ENCODE measurements at regions not wholly inside any gene's neighbourhood (a gene's known extent, or its start where the extent isn't known, plus 50 kb on each side); places are given as distances from the start of the nearest gene placed in this dataset.
"Not testable (repeated sequence)": the region's sequence is repeated elsewhere in the genome, so short reads cannot be mapped to it uniquely, and the experiment has no call there.

DNA sequence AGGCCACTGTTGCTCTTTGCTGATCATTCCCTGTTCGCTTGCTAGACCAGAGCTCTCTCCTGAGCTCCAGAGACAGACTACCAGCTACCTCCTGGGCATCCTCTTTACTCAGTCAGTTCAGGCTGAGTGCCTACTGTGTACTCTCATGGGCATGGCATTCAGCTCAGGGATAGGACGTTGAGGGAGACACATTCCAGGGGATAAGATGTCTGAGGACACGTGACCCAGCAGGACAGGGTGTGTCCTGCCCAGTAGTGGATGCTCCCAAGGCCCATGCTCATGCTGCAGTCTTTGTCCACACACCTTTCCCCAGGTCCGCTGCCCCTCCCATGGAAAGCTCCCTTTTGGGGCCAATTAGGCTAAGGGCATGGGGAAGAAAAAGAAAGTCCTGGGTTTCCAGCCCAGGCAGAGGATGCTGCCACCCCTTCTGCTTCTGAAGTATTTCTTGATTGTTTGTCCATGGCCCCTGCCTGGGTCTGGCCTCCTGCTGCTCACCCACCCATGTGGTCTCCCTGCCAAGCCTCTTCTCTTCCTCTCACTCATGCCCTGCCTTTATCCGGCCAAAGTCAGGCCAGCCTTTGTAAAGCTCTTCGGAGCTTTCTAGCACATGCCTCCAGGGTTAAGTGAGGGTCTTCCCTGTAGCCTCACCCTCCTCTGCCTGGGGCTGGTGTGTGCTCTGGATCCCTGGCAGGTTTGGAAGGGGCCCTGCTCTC lies 60.5 kb upstream of the PITX1 start:
- no peak for DNase-seq (ENCODE audit: low spot score)

DNA sequence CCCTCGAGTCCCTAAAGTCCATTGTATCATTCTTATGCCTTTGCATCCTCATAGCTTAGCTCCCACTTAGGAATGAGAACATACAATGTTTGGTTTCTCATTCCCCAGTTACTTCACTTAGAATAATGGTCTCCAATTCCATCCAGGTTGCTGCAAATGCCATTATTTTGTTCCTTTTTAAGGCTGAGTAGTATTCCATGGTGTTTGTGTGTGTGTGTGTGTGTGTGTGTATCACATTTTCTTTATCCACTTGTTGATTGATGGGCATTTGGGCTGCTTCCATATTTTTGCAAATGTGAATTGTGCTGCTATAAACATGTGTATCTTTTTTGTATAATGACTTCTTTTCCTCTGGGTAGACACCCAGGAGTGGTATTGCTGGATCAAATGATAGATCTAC lies 59.5 kb upstream of the PITX1 start:
- DNase-seq (ENCODE audit: low spot score): not testable (repeated sequence)

DNA sequence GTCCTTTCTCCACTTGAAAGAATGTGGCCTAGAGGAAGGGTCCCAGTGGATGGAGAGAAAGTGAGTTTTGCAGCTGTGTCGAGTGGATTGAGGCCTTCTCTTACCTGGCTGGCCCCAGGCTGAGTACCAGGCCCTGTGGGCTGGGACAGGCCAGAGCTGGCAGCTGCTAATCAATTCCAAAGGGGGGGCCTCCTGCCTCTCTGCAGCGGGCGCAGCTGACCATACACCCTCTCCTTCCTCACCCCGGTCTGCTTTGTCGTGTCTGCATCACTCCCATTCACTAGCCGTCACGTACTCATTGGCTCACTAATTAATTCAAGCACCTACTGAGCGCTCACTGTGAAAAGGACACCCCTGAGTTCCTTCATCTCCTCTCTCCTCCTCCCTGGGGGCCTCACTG lies 58.4 kb upstream of the PITX1 start:
- DNase-seq (ENCODE audit: low spot score): no peak

DNA sequence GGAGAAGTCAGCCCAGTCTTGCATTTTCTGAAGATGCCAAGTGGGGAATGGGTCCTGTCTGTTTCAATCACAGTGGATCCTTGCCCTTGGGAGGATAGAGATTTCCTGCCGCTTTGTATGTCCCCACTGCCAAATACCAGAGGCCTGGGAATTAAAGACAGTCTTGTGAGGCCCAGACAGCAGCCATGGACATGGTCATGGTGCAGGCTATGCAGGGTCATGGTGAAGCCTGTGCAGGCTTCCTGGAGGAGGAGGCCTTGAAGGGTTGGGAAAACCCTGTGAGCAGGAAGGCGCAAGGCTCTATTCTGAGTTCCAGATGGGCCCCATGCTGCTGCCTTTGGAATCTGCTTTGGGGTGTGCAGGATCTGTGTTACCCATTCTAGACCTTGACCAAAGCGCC lies 57.3 kb upstream of the PITX1 start:
- DNase-seq (ENCODE audit: low spot score): no peak

DNA sequence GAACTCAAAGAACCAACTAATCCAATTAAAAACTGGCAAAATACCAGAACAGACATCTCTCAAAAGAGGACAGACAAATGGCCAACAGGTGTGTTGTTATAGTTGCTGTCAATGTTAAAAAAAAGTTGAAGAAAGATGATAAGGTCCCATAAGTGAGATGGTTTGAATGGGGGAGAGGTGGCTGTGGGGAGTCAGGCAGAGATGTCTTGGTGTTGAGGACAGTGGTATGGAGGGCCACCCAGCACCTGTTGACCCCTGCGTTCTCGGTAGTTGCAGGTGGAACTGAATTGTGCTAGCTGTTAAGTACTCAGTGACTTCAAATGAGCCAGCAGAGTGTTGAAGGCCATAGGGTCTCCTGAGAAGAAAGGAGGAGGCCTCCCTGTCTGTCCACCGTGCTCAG lies 55.9 kb upstream of the PITX1 start:
- no peak for DNase-seq (ENCODE audit: low spot score)

DNA sequence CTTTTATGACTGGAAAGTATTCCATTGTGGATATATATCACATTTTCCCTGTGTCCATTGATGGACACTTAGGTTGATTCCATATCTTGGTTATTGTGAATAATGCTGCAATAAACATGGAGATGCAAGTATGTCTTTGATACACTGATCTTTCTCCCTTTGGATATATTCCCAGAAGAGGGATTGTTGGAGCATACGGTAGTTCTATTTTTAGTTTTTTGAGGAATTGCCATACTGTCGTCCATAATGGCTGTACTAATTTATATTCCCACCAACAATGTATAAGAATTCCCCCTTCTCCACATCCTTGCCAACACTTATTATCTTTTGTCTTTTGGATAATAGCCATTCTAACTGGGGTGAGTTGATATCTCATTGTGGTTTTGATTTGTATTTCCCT lies 54.9 kb upstream of the PITX1 start:
- DNase-seq (ENCODE audit: low spot score): no peak

DNA sequence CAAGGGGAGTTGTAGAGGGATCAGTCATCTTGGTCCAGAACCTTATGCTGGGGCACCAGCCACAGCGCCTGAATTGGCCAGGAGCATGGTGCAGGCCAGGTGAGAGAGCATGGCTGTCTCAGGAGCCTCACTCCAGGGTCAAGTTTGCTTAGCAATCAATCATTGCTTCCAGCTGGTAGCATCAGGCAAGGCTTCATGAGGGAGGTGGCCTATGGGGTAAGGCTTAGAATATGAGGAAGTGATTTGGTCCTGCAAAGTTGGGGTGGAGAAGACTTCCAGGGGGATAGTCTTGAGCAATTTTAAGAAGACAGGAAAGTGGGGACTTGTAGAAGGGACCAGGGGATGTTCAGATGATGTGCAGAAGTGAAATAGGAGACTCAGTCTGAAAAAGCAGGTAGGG lies 53.9 kb upstream of the PITX1 start:
- DNase-seq (ENCODE audit: low spot score): no peak

DNA sequence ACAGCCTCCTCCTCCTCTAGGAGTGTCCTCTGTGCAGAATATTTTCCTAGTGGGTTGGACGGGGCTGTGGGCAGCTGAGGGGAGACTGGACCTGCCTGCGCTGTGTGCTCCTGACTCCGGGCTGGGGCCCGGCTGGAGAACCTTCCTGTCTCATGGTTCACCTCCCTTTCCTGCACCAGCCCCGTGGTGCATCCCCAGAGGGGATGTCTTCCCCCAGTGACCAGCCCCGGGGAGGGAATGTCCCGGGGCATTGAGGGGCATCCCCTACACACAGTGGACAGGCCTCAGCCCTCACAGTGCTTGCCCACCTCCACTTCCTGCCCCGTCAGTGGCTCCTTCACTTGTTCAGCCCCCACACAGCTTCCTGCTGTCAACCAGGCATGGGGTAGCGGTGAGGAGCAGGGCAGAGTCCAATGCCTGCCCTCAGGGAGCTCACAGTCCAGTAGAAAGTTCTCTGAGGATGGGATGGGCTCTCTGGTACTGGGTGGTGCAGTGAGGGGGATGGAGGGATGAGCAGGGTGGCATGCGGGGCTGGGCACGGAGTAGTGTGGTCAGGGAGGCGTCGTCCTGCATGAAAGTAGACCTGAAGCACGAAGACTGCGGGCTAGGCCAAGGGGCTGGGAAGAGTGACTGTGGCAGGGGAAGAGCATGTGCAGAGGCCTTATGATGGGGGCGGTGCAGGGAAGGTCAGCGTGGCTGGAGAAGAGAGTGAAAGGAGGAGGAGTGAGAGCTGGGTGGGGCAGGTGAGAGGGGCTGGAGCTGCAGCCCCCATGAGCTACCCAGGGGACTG lies 52.1 kb upstream of the PITX1 start:
- no peak for DNase-seq (ENCODE audit: low spot score)

DNA sequence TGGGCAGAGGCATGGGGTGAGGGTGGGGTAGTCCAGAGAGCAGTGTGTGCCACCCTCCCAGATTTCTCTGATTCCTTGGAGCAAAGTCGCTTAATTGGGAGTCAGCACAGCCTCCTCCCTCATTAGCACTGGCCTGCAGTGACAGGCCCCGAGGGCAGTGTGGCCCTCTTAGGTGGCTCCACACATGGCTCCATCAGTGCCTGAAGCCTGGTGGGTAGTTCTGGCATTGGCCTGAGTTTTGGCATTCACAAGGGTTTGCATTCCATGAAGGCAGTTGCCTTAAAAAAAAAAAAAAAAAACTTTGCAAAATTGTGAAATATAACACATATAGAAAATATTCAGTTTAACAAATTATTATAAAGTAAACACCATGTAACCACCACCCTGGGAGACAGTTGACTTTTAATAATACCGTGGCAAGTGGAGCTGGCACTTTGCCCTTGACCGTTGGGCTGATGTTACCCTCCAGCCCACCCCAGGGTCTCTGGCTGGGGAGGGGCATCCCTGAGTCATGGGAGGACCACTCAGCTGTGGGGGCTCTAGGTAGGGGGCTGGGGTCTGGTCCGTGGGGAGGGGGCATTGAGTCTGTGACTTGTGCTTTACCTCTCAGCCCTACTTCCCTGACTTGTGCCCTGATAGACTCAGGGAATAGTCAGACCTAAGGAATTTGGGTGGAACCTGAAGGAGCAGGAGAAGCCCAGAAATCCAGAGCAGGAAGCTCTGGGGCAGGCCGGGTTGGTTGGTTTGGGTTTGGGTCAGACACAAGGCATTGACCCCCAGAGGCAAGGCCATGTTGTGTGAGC lies 51.3 kb upstream of the PITX1 start:
- DNase-seq (ENCODE audit: low spot score): no peak
